HG03060 (cell line): ENCODE measurements at regions not wholly inside any gene's neighbourhood (a gene's known extent, or its start where the extent isn't known, plus 50 kb on each side); places are given as distances from the start of the nearest gene placed in this dataset.

Experiments
- ATAC-seq: cut with Tn5 transposase; IDR thresholded peaks from one replicate; pipeline ENCODE4 v1.9.1; 2021; ENCODE audit warnings: low read depth, moderate number of reproducible peaks; ENCODE audit not compliant: unreplicated experiment

DNA sequence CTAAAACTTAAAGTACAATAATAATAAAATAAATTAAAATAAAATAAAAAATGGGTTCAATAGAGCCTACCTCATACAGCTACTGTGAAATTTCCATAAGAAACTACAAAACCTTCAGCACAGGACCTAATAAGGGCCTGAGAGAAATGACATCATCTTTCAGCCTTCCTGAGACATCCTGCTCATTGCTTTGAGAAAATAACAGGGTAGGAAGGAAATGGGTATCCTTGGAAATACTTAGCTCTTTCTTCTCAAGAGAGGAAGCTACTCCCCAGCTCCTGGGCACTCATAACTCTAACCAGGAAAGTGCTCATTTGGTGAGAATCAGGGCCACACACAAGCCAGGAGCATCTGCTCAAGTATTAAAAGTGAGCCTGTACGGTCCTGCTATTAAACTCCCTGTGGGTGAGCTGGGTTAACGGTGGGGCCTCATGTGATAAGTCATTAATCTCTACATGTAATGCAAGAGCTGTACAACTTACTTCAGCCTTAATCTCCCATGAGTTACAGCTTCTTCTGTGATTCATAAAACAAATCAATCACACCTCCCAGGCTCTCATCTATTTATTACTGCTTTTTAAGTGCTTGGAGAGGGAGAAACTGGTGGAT, 141.4 kb downstream of the MAFB start:
- no peak for ATAC-seq

DNA sequence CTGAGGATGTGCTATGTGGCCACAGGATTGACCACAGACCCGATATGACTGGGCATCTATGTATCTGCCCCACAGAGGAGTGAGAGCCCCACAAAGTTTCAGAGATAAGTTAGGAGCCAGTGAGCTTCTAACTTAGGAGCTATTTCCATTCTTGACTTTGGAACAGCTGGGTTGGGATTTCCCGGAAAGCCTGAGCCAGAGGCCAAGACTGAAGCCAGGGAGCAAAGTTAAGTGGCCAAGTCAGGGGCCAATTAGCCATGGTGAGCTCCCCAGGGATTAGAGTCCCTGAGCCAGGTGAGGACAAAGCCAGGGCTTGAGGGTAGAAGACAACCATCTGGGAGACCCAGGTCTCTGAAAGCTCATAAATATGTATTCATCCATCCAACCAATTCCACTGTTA, 143.6 kb downstream of the MAFB start:
- no peak for ATAC-seq

DNA sequence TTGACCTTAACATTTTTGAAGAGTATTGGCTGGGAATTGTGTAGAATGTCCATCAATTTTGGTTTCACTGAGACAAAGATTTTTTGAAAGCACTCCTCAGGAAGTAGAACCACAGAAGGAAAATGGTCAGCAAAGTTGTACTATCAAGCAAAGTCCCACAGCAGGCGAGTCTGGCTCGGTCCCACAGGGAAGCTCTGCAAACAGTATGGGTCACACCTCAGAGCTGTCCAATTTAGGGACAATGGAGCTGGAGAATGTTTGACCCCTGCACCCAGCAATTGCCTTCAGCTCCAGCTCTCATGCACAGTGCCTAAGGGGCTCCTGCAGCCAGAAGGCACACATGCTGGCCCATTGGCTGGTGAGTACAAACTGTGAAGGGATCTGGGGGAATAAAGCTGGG, 147.0 kb downstream of the MAFB start:
- ATAC-seq = no peak

DNA sequence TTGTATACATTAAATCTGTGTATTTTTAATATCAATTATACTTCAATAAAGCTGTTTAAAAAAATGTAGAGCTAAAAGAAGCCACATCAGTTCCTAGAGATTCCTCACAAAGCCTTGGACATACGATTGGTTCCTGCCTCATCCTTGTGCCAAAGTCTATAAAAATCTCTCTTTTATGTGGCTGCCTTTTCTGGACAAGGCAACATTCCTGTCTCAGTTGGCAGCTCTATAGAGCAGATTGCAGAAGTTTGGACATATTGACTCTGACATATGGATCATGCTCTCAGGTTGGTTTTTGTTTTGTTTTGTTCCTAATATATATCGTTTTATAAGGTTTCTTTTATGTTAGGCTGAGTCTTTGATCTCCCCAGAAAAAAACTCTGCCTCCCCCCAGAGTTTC, 148.9 kb downstream of the MAFB start:
- ATAC-seq = no peak

GRCh38 chr20:40538131-40538530, 150.9 kb downstream of the MAFB start:
- no peak for ATAC-seq

DNA sequence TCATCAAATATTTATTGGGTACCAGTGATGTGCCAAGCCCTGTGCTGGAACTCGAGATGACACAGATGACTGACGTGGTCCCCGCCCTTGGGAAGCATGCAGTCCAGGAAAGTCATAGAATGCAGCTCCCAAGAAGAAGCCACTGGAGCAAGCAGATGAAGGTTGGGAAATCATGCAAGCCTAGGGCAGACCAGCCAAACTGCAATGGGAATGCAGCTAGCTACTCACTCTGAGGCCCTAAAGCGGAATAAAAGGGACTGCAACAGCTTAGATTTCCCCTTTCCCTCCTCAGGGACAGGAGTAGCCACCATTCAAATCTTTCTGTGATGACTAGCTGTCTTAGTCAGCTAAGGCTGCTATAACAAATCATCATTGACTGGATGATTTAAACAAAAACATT, 152.2 kb downstream of the MAFB start:
- no peak for ATAC-seq

DNA sequence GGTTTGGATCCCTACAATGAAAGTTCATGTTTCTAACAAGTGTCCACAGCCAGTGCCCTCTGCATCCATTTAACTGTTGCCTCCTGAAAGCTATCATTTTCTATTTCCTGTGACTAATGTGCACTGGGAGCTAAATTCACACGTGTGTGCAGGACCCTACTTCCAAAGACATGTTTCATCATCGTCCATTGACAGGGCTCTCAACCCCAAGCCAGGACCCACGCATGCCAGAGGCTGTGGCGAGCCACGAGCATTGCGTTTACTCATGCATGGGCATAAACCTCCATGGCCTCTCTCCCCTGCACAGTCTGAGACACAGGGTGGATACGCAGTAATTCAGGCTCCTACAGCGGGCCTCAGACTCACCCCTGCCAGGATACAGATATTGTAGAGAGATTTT, 153.2 kb downstream of the MAFB start:
- no peak for ATAC-seq

DNA sequence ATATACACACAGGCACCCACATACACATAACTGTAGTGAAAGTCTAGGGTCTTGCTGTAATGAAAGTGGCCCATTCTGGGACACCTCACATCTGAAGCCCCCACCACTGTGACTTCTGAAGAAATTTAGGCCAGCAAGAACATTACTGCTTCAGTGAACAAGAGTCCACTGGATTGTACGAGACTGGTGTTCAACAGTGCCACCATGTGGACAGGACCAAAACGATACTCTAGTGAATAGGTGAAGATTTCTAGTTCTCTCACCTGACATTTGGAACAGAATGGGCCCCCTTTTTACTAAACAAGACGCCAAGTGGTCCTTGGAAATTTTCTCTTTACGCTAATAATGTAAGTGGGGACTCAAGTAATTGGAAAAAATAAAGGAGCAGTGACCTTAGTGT, 156.9 kb downstream of the MAFB start:
- ATAC-seq = no peak

DNA sequence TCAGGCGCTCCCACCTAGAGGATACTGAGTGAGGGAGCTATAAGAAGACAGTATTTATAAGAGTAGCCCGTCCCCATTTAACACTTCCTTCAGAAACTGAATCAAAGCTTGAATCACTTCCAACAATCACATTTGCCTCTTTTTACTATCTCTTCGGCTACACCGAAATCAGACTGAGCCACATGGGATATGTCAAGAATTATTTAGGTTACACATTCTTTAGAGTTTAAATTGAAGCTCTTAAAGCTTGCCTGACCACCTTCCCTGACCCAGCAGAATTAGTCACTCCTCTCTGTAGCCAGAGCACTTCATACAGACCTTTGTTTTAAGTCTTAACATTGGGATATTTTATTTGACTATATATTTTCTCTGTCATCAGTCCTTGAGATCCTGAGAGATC, 163.7 kb downstream of the MAFB start:
- ATAC-seq = no peak

DNA sequence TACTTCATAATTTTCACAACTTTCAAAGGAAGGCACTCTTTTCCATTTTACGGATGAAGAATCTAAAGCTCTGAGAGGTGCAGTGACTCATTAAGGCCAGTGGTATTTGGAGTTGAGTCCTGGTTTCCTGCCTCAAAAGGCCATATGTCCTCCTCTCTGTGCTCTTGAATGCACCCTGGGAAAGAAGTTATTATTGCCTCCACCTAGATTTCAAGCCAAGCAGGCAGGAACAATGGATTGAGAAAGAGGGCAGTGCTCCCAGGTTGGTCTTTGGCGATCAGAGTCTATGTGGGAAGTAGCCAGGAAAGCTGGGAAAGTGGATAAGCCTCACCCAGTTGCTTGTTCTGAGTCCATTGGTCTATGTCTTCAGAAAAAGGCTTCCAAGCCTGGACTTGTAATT, 165.0 kb downstream of the MAFB start:
- no peak for ATAC-seq

- ATAC-seq = no peak
Observed at GRCh38 chr20:40522405-40522804, 166.6 kb downstream of the MAFB start.

DNA sequence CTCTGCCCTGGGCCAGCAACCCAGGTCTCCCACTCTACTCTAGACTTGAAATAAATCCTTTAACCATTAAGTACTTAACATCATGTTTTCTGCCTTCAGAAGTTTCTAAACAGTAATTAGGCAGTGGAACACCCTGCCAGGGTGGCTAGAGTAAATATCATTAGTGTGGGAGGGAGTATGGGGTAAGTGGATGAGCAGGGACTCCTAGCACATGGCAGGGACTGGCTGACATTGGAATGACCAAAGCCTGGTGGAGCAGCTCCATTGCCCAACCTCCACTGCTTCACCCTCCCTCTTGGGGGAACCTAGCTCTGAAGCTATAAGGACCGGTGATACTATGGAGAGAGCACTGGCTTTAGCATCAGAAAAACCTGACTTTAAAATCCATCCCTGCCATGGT, 167.1 kb downstream of the MAFB start:
- no peak for ATAC-seq

DNA sequence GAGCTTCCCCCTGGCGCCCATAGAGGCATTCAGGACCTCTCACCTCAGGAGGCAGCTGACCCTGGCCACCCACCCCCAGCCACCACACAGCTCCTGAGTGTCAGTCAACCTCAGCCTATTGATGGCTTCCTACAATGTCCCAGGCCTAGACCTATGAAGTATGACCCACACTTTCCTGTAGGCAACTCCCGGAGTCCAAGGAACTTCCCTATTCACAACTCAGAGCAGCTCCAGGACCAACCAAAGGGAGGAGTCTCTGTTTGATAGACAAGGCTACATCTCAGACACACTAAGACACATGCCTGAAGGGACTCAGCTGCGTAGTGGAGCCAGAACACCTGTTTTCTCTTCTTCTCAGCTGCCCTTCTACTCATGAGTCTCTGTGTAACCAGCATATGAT, 169.1 kb downstream of the MAFB start:
- no peak for ATAC-seq

- no peak for ATAC-seq
Observed at GRCh38 chr20:40512994-40513393, 176.0 kb downstream of the MAFB start.

GRCh38 chr20:40512591-40512990, 176.4 kb downstream of the MAFB start:
- no peak for ATAC-seq

- no peak for ATAC-seq
Observed at GRCh38 chr20:40511478-40511877, 177.6 kb downstream of the MAFB start.

- ATAC-seq = no peak
Observed at GRCh38 chr20:40510622-40511021, 178.4 kb downstream of the MAFB start.

GRCh38 chr20:40508821-40509220, 180.2 kb downstream of the MAFB start:
- ATAC-seq = no peak

DNA sequence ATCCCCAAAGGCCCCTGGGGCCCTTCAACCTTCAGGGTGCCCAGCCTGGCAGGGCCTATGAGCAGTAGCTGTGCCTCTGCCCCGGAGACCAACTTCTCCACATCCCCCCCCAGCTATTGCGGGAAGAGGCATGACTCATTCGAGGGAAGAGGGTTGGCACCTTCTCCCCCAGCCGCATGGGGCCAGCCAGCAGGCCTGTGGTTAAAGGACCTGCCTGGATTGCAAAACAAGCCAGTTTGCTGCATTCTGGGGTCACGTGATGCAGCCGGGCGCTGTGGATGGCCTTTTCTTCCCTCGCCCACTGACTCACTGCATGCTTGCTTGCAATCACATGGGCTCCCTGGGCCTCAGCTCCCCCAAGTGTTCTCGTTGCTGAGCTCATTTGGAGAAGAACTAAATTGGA, 182.5 kb downstream of the MAFB start:
- ATAC-seq = no peak

- ATAC-seq = no peak
Observed at GRCh38 chr20:40503119-40503518, 185.9 kb downstream of the MAFB start.

- no peak for ATAC-seq
Observed at GRCh38 chr20:40502576-40502975, 186.5 kb downstream of the MAFB start.

- ATAC-seq = no peak
Observed at GRCh38 chr20:40499391-40499790, 189.6 kb downstream of the MAFB start.
